GM18909 (cell line): ENCODE measurements at regions not wholly inside any gene's neighbourhood (a gene's known extent, or its start where the extent isn't known, plus 50 kb on each side); places are given as distances from the start of the nearest gene placed in this dataset.
"Not testable (repeated sequence)": the region's sequence is repeated elsewhere in the genome, so short reads cannot be mapped to it uniquely, and the experiment has no call there.

Experiments
- ATAC-seq: cut with Tn5 transposase; IDR thresholded peaks from one replicate; pipeline ENCODE4 v1.9.1; 2021; ENCODE audit warnings: mild to moderate bottlenecking; ENCODE audit not compliant: unreplicated experiment, poor library complexity

- ATAC-seq: no peak
Observed at GRCh38 chr10:27391325-27391724, 112.8 kb upstream of the RAB18 start.

GRCh38 chr10:27390681-27391080 lies 113.4 kb upstream of the RAB18 start:
- ATAC-seq: no peak

GRCh38 chr10:27388761-27389399 lies 115.2 kb upstream of the RAB18 start:
- no peak for ATAC-seq

GRCh38 chr10:27383595-27384542 lies 120.2 kb upstream of the RAB18 start:
- ATAC-seq: no peak

GRCh38 chr10:27382176-27382575 lies 121.9 kb upstream of the RAB18 start:
- ATAC-seq: no peak

- no peak for ATAC-seq
Observed at GRCh38 chr10:27380929-27381358, 123.2 kb upstream of the RAB18 start.

GRCh38 chr10:27379041-27379440 lies 125.1 kb upstream of the RAB18 start:
- ATAC-seq: not testable (repeated sequence)

- no peak for ATAC-seq
Observed at GRCh38 chr10:27373566-27374160, 130.4 kb upstream of the RAB18 start.

- ATAC-seq: no peak
Observed at GRCh38 chr10:27372095-27372494, 131.5 kb upstream of the ACBD5 start.

- not testable (repeated sequence) for ATAC-seq
Observed at GRCh38 chr10:27371375-27371774, 130.8 kb upstream of the ACBD5 start.

GRCh38 chr10:27369880-27370279 lies 129.3 kb upstream of the ACBD5 start:
- ATAC-seq: no peak

- no peak for ATAC-seq
Observed at GRCh38 chr10:27368706-27369105, 128.1 kb upstream of the ACBD5 start.

GRCh38 chr10:27366769-27367168 lies 126.2 kb upstream of the ACBD5 start:
- ATAC-seq: no peak

- no peak for ATAC-seq
Observed at GRCh38 chr10:27364028-27364427, 123.4 kb upstream of the ACBD5 start.

- ATAC-seq: peak; percentile 93
Observed at GRCh38 chr10:27360581-27361172, 120.1 kb upstream of the ACBD5 start.

GRCh38 chr10:27359792-27360355 lies 119.3 kb upstream of the ACBD5 start:
- no peak for ATAC-seq

- ATAC-seq: no peak
Observed at GRCh38 chr10:27356738-27357137, 116.1 kb upstream of the ACBD5 start.

- ATAC-seq: no peak
Observed at GRCh38 chr10:27355918-27356573, 115.4 kb upstream of the ACBD5 start.

GRCh38 chr10:27354643-27355270 lies 114.2 kb upstream of the ACBD5 start:
- peak; percentile 96 for ATAC-seq
